NCI-H128 (cell line): ENCODE measurements at regions not wholly inside any gene's neighbourhood (a gene's known extent, or its start where the extent isn't known, plus 50 kb on each side); places are given as distances from the start of the nearest gene placed in this dataset.
A peak's percentile ranks its signal among the peaks of the same experiment; 100 is the strongest.
"Not testable (repeated sequence)": the region's sequence is repeated elsewhere in the genome, so short reads cannot be mapped to it uniquely, and the experiment has no call there.

Experiments used
- DNase-seq: peaks from one replicate; lab custom pipeline; 2025; ENCODE audit not compliant: unreplicated experiment; lab: John Stamatoyannopoulos, UW

- no peak for DNase-seq
These were observed 433.9 kb downstream of the RPS24 start for GRCh38 chr10:78467496-78468106.

- not testable (repeated sequence) for DNase-seq
These were observed 435.1 kb downstream of the RPS24 start for GRCh38 chr10:78468731-78469130.

- DNase-seq = peak; percentile 79
These were observed 436.8 kb downstream of the RPS24 start for GRCh38 chr10:78470267-78471103.

GRCh38 chr10:78471326-78471722 lies 437.7 kb downstream of the RPS24 start:
- DNase-seq = no peak

GRCh38 chr10:78471723-78472550 lies 438.3 kb downstream of the RPS24 start:
- no peak for DNase-seq

GRCh38 chr10:78472551-78472890 lies 438.9 kb downstream of the RPS24 start:
- DNase-seq = no peak

GRCh38 chr10:78473006-78473405 lies 439.3 kb downstream of the RPS24 start:
- no peak for DNase-seq

- DNase-seq = no peak
These were observed 441.1 kb downstream of the RPS24 start for GRCh38 chr10:78474743-78475142.

GRCh38 chr10:78475437-78475836 lies 441.8 kb downstream of the RPS24 start:
- DNase-seq = no peak

- DNase-seq = no peak
These were observed 442.5 kb downstream of the RPS24 start for GRCh38 chr10:78476156-78476555.

GRCh38 chr10:78476844-78477243 lies 443.2 kb downstream of the RPS24 start:
- no peak for DNase-seq

- no peak for DNase-seq
These were observed 445.3 kb downstream of the RPS24 start for GRCh38 chr10:78478919-78479318.

- no peak for DNase-seq
These were observed 445.8 kb downstream of the RPS24 start for GRCh38 chr10:78479467-78479866.

- no peak for DNase-seq
These were observed 448.2 kb downstream of the RPS24 start for GRCh38 chr10:78481842-78482241.

GRCh38 chr10:78483641-78484040 lies 450.0 kb downstream of the RPS24 start:
- DNase-seq = no peak

- no peak for DNase-seq
These were observed 455.4 kb downstream of the RPS24 start for GRCh38 chr10:78489034-78489433.

GRCh38 chr10:78491812-78492211 lies 458.1 kb downstream of the RPS24 start:
- DNase-seq = no peak

GRCh38 chr10:78492424-78492823 lies 458.8 kb downstream of the RPS24 start:
- no peak for DNase-seq

GRCh38 chr10:78494179-78494578 lies 460.5 kb downstream of the RPS24 start:
- no peak for DNase-seq

- DNase-seq = no peak
These were observed 468.7 kb downstream of the RPS24 start for GRCh38 chr10:78502210-78502936.

- DNase-seq = no peak
These were observed 470.5 kb downstream of the RPS24 start for GRCh38 chr10:78504181-78504580.
